IPS-18c (cell line): ENCODE measurements at regions not wholly inside any gene's neighbourhood (a gene's known extent, or its start where the extent isn't known, plus 50 kb on each side); places are given as distances from the start of the nearest gene placed in this dataset.

Experiments
- H3K4me3 ChIP-seq: 2 replicates; pipeline ENCODE4 v1.7.0; 2013; ENCODE audit warnings: low read depth, mild to moderate bottlenecking, low read length, moderate library complexity; ENCODE audit not compliant: insufficient read depth
- H3K9me3 ChIP-seq: one replicate; pipeline ENCODE4 v1.6.1; 2013; ENCODE audit warnings: mild to moderate bottlenecking, low read length, moderate library complexity; ENCODE audit not compliant: control insufficient read depth, insufficient read depth

DNA sequence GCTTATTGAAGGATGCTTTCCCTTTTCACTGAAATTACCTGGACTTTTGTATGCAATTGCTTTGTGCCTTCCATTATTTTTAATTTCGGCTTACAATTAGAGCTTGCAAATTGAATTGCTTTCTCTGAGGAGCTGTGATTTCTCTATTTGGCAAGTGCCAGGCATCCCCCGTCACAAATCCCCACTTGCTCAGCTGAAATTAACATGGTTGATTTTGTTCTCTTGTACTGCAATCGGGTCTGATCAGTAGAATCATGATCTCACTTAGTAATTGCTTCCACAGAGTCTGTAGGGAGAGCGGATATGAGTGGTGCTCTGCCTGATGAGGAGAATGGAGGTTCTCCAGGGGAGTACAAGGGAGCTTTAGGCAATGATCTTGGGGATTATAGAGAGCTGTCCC is 495.5 kb upstream of the SGCD start:
- Histone ChIP-seq H3K4me3 (no peak overlapping the region), H3K9me3 (no peaks in the 10 kb centered on the region)

DNA sequence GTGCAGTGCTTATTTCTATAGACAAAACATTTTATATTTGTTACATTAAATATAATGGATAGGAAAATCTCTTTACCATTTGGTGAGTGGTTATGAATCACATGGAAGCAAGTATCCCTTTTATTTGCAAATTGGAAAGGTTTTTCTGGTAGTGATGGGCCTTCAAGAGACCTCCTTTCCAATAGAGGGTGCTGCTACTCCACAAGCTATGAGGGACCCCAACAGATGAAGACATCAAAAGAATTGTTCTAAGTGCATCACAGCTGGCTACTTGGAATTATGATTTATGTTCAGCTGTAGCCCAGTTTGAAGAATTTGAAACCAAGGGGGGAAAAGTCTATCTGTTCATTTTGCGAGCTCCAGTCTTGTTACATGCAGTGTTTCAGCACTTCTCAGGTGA is 493.7 kb upstream of the SGCD start:
- no peaks in the 10 kb centered on the region for H3K9me3 ChIP-seq
- H3K4me3 ChIP-seq = no peak overlapping the region

DNA sequence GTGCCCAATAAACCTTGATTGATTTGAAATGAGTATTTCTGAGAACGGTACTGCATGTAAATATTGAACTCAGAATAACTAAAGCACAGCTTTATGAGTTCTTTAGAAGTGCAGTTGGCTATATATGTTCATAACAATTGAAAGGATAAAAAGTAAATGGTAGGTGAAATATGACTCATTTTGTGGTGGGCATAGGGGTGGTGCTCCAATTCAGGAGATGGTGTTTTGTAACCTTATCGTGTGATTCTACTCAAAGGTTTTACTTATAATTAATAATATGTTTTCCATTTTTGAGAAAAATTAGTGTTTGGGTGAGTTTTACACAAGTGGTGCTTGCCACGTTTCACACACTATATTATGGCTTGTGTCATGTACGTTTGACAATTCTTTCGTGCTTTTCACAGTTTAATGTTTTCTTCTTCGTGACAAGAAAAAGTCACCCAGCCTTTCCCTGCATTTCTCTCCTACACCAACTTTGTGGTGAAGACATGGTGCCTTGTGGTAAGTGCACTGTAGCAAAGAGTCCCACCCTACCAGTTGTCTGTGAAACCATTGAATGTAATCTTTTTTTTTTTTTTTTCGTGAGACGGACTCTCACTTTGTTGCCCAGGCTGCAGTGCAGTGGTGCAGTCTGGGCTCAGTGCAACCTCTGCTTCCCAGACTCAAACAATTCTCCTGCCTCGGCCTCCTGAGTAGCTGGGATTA is 492.5 kb upstream of the SGCD start:
- Histone ChIP-seq H3K4me3 (no peak overlapping the region), H3K9me3 (no peaks in the 10 kb centered on the region)

DNA sequence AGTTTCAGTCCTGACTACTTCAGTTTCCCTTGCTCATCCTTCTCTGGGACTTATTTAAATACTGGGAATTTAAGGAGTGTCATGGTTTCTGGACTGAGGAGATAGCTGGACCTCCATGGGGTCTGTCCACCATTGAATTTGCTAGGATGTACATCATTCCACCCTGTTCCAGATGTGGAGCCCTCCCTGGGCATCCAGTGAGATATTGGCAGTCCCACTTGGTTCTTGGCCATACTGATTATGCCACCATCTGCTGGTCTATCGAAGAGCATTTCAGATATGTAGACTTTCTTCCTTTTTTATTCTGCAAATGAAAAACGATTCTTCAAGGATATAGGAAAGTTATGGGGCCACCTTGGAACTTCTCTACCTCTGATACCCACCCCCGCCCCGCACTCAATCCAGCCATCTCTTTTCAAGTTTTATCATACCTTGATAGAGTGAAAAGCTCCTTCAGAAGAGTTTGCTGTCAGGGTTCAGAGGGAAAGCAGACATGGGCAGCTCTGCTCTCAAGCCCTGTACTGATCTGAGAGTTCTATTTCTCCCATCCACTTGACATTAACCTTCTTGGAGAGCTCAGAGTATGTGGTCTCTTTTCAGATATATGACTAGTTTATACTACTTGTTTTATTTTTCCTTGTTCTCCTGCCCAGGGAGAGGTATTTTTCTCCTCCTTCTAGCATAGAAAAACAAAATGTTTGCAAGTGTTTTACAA is 490.7 kb upstream of the SGCD start:
- H3K9me3 ChIP-seq = no peaks in the 10 kb centered on the region
- H3K4me3 ChIP-seq = no peak overlapping the region

DNA sequence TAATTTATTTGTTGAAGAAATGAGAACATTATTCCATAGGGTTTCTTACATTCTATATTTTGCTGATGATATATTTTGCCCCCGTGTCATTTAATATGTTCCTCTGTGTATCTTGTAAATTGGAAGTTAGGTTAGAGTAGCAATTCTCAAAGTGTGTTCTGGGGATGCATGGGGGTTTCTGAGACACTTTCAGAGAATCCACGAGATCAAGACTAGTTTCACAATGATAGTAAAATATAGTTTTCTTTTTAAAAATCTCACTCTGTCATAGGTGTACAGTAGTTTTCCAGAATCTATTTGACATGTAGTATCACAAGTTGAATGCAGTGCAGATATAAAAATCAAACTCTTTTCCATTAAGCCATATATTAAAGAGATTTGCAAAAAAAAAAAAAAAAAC is 488.6 kb upstream of the SGCD start:
- Histone ChIP-seq H3K9me3 (no peaks in the 10 kb centered on the region), H3K4me3 (no peak overlapping the region)

DNA sequence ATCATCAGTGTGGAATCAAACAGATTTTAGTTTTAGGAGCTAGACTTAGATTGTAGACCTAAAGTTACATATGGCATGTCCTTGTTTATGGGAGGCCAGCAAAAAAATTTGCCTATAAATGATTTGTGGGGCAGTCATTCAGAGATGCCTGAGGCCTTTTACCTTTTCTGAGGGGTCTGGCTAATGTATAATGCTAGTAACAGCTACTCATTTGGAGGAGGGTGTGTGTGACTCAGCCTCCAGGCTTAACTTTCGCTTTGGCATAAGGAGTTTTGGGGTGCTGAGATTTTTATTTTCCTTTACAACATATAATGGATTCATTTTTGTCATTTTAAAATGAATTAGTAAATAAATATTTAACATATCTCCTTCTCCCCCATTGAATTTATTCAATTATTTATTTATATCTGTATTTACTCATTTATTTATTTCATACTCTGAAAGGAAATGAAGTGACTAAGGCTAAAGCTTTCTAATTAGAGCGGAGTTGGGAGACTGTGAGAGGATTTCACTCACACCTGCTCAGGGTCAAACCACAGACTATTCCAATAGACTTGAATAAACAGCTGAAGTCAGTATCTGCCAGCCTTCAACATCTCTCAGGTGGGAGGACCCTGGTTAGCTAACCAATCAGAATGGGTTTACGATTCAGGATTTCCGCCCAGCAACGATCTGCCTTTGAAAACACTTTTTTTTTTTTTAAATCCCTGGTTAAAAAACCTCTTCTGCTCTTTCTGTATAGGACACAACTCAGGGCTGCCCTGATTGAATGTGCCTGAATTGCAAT is 487.5 kb upstream of the SGCD start:
- Histone ChIP-seq H3K9me3 (no peaks in the 10 kb centered on the region), H3K4me3 (no peak overlapping the region)

DNA sequence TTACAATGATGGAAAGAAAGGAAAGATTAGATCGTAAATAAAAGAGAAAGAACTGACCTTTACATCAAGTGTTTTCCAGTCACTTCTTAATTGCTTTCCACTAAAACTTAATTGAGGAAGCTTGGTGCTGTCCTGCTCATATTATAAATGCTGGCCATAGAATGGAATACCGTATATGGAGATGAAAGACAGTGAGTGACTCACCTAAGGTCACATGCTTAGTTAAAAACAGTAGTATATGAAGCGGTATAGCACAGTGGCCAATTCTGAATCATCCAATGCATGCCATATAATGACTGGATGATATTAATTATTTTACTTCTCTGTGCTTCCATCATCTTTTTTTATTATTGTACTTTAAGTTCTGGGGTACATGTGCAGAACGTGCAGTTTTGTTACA is 482.4 kb upstream of the SGCD start:
- no peak overlapping the region for H3K4me3 ChIP-seq
- no peaks in the 10 kb centered on the region for H3K9me3 ChIP-seq

GRCh38 chr5:155850370-155850769 is 476.6 kb upstream of the SGCD start:
- H3K9me3 ChIP-seq = no peaks in the 10 kb centered on the region
- no peak overlapping the region for H3K4me3 ChIP-seq

DNA sequence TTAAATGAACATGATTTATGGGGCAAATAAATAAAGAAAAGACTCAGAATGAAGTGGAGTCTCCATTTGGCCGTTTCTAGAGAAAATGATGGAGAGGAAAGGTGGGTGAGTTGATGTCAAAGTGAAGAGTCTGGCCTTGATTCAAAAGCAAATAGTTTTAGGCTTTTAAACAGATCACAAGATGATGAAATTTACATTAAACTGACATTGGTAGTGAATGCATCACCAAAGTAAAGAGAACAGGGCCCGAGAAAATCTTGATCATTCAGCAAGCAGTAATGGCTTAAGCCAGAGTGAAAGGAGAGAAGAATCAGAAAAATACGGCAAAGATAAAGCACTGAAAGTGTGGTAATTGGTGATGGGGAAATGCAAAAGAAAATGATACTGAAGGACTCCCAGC is 460.0 kb upstream of the SGCD start:
- no peak overlapping the region for H3K4me3 ChIP-seq
- H3K9me3 ChIP-seq = no peaks in the 10 kb centered on the region

DNA sequence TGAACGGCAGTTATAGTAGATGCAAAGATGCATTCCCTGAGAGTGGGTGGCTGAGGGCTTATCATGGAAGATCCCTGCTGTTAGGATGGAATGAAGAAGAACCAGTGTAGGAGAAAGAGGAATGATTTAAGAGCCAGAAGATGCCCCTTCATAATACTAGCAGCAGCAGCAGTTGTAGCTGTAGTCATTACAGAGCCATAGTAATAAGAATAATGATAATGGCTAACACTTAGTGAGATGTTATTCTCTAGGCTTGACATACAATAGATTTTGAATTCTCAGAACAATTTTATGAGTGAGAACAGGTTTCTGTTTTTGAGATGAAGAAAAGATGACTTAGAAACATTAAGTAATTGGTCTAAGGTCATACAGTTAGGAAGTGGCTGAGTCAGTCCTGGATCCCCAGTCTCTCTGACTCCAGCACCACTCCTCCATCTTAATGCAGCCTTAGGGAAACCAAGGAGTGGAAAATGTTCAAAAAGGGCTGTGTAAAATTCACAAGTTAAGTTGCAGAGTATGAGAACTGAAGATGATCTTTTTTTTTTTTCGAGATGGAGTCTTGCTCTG is 459.4 kb upstream of the SGCD start:
- H3K9me3 ChIP-seq = no peaks in the 10 kb centered on the region

GRCh38 chr5:155870636-155871035 is 456.3 kb upstream of the SGCD start:
- H3K9me3 ChIP-seq = no peaks in the 10 kb centered on the region
- no peak overlapping the region for H3K4me3 ChIP-seq

More for the DNA sequence above, 459.4 kb upstream of the SGCD start:
- no peak overlapping the region for H3K4me3 ChIP-seq

GRCh38 chr5:155871623-155872022 is 455.3 kb upstream of the SGCD start:
- Histone ChIP-seq H3K4me3 (no peak overlapping the region), H3K9me3 (no peaks in the 10 kb centered on the region)

DNA sequence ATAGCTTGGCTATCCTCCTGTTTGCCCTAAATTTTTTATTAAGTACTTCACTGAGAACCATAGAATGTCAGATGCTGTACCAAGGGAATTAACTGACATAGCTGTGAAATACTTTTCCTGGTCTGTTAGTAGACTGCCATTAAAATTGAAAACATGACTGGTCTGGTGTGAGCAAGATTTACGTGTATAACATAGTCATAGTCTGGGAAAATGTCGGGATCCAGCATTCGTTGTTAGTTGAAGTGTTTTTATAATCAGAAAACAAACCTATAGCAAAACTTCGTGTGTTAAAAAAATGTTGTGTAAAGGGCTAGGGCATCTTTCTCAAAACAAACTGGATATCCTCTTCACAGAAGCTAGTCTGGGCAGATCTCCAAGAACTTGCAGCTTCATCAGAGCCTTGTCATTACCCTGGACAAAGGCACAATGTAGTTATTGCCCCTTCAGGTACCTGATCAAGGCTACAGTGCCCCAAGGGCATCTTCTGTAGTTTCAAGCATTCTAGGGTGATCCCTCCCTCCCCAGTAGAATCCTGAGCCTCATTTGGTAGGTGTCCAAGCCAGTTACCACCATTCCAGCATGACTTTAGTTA is 454.2 kb upstream of the SGCD start:
- H3K4me3 ChIP-seq = no peak overlapping the region
- no peaks in the 10 kb centered on the region for H3K9me3 ChIP-seq

DNA sequence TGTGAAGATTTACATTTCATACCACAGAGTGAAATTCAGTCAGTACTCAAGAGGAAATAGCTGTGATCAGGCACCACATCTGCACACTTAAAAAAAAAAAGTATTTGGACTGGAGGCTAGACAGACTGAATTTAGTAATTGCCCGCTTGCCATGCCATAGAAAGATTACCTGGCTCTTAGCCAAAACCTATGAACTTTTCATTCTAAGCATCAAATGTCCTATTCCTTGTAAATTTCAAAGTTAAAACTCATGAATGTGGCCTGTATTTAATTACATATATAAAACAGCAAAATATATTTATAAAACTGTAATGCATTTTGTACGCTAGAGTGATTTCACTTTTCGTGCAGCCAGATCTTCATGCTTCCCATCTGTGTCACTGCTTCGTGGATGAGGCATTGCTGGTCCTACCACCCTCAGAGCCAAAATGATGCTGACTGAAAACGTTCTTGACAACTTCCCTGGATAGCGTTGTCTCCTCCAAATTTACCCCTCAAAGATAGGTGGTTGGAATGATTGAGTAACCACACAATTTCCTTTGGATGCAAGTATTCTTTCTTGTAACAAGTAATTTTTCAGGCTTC is 447.9 kb upstream of the SGCD start:
- H3K9me3 ChIP-seq = no peaks in the 10 kb centered on the region
- H3K4me3 ChIP-seq = no peak overlapping the region

DNA sequence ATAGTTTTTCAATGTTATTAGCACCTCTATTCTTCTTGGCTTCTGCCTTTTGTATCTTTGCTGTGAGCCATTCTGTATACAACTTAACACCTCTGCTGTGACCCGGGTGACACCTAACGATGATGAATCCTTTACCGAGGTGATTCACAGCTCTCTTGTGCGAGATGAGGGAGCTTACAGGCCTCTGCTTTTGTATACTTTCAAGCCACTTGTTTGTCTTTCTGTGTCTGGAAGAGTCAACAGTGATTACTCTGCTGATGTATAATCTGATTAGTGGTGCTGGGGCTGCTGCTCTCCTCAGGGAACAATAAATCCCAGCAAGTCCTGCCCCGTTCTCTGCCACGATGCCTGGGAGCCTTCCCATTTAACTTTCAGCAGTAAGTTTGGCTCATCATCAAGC is 442.9 kb upstream of the SGCD start:
- no peaks in the 10 kb centered on the region for H3K9me3 ChIP-seq
- H3K4me3 ChIP-seq = no peak overlapping the region

GRCh38 chr5:155885199-155885598 is 441.8 kb upstream of the SGCD start:
- no peak overlapping the region for H3K4me3 ChIP-seq
- no peaks in the 10 kb centered on the region for H3K9me3 ChIP-seq

- H3K9me3 ChIP-seq = no peaks in the 10 kb centered on the region
- H3K4me3 ChIP-seq = no peak overlapping the region
These were observed 440.5 kb upstream of the SGCD start for GRCh38 chr5:155886311-155887031.
